AG08396 (cell line): ENCODE measurements at regions not wholly inside any gene's neighbourhood (a gene's known extent, or its start where the extent isn't known, plus 50 kb on each side); places are given as distances from the start of the nearest gene placed in this dataset.

ENCODE experiments used
- DNase-seq: peaks from one replicate; pipeline ENCODE4 v3.0.0; 2012; ENCODE audit warnings: low spot score, mixed read lengths

DNA sequence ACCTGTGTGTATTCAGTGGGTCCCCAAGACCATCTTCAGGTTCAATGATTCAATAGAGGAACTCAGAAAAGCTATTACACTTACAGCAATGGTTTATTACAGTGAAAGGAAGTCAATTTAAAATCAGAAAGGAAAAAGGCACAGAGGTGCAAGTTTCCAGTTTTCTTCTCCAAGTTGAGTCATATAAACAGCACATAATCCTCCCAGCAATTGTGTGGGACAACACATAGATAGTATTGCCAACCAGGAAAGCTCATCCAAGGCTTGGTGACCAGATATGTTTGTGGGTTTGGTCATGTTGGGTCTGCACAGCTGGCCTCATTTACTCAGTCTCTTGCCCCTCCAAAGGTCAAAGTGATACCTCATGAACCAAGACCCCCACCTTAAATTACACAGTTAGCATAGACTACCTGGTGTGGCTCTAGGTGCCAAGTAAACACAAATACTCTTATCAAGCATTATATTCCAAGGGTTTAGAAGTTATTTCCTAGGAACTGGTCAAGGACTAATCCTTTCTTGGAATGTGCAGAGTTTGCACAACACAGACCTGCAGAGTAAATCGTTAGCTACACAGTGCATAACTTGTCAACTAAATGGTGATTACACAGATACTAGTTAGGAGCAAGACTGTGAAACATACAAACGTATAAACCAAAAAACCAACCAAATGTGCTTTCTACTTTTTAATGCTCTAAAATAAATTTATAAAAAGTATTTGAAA, 777.3 kb downstream of the PCDH18 start:
- DNase-seq: no peak

DNA sequence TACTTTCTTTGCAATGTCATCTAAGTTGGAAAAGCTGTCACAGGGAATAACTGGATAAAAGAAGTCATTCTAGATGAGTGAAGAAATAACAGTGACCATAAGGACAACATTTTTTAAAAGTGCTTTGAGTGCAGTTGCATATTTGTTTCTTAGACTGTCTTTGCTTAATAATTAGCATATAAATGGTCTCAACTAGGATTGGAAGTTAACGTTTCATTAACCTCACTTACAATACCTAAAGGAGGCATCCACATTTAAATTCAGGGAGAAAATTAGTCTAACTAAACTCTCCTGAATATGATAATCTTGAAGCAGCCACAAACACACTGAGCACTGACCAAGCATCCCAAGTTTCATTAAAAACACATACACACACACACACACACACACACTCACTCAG, 780.7 kb downstream of the PCDH18 start:
- DNase-seq: no peak

GRCh38 chr4:136750897-136751296, 781.4 kb downstream of the PCDH18 start:
- DNase-seq: no peak

- DNase-seq: no peak
These were observed 782.3 kb downstream of the PCDH18 start for GRCh38 chr4:136749989-136750388.

- peak; percentile 14 for DNase-seq
These were observed 783.5 kb downstream of the PCDH18 start for GRCh38 chr4:136748773-136749172.

GRCh38 chr4:136748165-136748564, 784.1 kb downstream of the PCDH18 start:
- DNase-seq: no peak

GRCh38 chr4:136743238-136743637, 789.1 kb downstream of the PCDH18 start:
- DNase-seq: no peak

DNA sequence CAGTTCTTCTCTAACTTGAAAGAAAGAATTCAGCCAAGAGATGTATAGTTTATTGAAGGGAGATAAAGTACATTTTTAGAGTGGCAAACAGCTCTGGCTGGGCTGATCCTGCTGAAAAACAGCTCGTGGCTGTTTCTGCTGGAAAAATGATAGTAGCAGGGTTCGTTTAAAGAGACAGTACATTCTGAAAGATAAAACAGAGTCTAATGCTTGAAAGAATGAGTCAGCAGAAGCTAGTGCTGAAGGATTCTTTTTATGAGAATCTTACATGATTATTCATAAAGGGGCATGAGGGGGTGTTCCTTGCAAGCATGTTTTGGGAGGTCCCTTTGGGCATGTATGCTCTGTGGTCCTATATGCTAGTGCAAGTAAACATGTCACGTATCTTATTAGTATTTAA, 790.0 kb downstream of the PCDH18 start:
- DNase-seq: peak; percentile 14

DNA sequence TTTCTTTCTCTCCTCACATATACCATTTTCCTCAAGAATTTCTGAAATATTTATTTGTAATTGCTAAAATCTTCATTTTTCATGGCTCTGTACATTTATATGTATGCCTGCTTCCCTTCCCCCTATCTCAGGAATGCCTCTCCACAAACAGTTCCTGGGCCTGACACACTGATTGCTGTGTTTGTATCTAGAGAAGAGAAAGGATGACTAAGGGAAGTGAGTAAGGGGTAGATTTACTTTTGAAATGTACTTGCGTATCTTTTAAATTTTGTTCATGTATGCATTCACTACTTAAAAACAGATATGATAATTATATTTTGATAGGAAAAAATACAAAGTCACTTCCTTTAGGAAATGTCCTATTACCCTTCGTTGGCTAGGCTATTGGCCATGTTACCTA, 790.8 kb downstream of the PCDH18 start:
- DNase-seq: no peak

DNA sequence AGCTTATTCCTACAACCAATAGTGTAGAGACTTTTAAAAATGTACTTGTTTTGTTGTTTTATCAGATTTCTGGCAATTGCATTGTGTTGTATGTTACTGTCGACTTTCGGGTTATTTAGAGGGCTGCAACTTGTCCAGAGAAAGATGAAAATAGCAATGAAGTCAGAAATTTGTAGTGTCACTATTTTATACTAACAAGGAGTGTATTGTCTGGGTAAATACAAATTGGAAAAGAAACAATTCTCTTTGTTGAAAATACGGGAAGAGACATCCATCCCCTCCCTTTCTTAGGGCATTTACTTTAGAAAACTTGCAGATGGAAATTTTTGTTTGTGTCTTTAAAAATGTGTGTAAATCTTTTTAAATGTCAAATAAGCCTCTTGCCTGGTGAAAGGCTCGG, 792.0 kb downstream of the PCDH18 start:
- no peak for DNase-seq

DNA sequence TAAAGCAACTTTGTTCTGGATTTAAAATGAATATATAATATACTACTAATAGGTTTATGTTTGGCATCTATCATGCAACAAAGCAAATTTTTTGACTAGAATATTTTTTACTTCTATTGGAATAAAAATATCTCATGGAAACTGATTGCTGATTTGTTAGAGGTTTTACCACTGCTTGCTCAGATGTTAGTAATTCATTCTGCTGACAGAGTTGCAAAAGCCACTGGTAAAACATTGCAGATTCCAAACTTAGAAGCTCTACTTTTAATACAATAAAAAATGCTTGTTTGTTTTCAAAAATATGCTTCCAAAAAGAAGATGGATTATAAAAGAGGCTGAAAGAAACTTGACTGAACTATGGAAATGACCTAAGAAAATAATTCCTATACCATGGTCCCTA, 795.2 kb downstream of the PCDH18 start:
- no peak for DNase-seq

DNA sequence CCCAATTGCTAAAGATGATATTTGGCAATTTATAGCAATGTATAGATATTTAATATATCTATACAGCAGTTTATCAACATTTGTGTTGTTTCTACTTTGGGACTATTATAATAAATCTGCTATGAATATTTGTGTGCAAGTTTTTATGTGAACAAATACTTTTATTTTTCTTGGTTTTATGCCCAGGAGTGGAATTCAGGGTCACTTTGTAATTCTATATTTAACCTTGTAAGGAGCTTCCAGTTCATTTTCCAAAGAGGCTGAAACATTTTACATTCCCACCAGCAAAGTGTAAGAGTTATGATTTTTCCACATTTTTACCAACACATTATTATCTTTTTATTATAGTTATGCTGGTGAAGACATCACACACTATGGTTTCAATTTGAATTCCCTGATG, 801.3 kb downstream of the PCDH18 start:
- DNase-seq: no peak

DNA sequence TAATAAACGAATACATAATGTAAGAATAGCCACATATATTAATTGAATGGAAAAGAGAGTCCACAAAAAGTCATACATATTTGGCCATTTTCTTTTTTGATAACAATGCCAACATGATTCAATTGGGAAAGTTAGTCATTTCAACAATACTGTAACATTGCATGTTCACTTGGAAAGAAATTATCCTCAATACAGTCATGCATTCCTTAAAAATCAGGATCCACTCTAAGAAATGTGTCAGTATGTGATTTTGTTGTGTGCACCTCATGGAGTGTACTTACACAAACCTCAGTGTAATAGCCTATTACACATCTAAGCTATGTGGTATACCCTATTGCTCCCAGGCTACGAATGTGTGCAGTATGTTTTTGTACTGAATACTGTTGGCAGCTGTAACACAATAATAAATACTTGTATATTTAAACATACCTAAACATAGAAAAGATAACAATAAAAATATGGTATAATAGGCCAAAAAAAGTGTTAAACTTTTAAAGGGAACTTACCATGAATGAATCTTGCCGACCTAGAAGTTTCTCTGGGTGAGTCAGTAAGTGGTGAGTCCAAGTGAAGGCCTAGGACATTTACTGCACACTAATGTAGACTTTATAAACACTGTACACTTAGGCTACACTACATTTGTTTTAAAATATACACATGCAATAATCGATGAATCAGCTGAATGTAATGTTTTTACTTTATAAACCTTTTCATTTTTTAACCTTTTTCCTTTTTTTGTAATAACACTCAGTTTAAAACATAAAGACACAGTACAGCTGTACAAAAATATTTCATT, 806.8 kb downstream of the PCDH18 start:
- DNase-seq: no peak

DNA sequence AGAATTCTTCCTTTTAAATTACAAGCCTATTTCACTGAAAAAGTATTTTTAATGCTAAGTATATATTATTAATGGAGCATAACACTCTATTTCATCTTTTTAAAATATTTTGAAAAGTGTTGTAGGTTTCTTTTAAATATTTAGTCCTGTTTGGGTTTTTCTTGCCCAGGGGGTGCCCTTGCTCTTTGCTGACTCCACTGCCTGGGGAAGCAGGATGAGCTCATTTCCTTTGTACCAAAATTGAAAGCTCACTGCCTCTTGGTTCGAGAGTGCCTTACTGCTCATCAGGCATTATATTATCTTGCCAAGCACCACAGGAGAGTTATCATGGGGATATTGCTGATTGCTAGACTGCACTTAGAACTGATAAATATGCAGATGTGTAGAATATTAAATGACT, 819.2 kb downstream of the PCDH18 start:
- peak; percentile 29 for DNase-seq

DNA sequence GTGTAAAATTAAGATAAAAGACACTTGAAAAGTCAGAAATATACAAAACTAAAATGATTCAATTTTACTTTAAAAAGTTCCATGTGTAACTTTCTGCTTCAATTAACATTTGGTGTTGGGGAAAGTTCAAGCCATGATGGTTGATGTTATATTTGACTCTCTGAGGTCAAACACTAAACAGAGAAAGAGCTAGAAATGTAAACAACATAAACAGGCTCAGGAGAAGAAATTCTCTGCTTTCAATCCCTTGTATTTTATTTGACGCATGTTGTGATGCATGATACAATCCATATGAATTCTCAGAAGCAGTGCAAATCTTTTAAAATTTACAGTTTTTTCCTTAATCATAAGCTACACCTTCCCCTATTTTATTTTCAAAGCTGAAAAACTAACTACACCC, 822.4 kb downstream of the PCDH18 start:
- no peak for DNase-seq

- DNase-seq: no peak
These were observed 825.4 kb downstream of the PCDH18 start for GRCh38 chr4:136706942-136707341.

DNA sequence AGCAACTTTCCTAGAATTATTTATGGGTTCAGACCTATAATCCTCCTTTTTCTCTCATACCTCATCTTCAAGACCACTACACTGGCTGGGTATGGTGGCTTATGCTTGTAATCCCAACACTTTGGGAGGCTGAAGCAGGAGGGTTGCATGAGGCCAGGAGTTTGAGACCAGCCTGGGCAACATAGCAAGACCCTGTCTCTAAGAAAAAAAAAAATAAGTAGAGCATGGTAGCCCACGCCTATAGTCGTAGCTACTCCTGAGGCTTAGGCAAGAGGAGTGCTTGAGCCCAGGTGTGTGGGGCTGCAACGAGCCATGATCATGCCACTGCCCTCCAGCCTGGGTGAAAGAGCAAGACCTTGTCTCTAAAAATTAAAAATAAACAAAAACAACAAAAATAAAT, 832.4 kb downstream of the PCDH18 start:
- DNase-seq: no peak

- DNase-seq: no peak
These were observed 840.7 kb downstream of the PCDH18 start for GRCh38 chr4:136691607-136692006.

GRCh38 chr4:136690360-136690759, 841.9 kb downstream of the PCDH18 start:
- no peak for DNase-seq

DNA sequence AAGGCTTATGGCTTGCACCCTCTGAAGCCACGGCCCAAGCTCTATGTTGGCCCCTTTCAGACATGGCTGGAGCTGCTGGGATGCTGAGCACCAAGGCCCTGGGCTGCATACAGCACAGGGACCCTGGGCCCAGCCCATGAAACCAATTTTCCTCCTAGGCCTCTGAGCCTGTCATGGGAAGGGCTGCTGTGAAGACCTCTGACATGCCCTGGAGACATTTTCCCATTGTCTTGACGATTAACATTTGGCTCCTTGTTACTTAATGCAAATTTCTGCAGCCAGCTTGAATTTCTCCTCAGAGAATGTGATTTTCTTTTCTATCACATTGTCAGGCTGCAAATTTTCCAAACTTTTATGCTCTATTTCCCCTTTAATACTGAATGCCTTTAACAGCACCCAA, 844.7 kb downstream of the PCDH18 start:
- DNase-seq: no peak

DNA sequence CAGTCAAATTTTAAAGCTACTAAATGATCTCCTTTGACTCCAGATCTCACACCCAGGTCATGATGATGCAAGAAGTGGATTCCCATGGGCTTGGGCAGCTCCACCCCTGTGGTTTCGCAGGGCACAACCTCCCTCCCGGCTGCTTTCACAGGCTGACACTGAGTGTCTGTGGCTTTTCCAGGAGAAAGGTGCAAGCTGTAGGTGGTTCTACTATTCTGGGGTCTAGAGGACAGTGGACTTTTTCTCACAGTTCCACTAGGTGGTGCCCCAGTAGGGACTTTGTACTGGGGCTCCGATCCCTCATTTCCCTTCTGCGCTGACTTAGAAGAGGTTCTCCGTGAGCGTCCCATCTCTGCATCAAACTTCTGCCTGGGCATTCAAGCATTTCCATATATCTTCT, 845.2 kb downstream of the PCDH18 start:
- DNase-seq: no peak

DNA sequence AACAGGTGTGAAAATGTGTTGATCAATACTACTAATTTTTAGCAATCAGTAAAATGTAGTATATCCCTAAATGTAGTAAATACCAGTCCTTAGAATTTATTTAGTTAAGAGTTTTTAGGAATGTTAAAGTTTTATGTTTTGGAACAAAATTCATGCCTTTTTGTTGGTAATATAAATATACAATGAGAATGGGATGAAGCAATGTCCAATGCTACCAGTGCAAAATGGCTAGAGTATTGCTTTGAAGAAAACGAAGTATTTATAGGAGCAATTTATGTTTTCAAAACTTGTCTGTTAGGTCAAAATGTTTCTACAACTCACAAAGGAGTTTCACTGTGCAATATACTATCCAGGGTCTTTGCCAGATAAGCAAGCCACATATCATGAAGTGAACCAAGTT, 851.5 kb downstream of the PCDH18 start:
- no peak for DNase-seq

GRCh38 chr4:136680271-136680670, 852.0 kb downstream of the PCDH18 start:
- DNase-seq: no peak

DNA sequence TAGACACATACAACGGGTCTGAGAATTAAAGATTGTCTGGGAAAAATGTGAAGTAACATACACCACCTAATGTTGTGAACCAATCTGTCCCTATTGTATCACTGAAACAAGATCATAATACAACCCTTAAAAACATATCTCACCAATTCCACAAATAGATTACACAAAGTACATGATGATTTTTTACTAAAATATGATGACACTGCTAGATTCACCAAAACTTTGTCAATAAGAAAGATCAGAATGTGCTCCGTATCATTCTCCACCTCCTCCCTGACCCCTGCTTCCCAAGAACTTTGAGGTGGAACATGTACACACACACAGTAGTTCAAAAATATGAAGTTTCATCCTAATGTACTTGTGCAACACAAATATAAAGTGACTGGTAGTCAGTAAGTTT, 862.0 kb downstream of the PCDH18 start:
- no peak for DNase-seq
